ENCODE measurements at regions not wholly inside any gene's neighbourhood (a gene's known extent, or its start where the extent isn't known, plus 50 kb on each side); places are given as distances from the start of the nearest gene placed in this dataset.

DNA sequence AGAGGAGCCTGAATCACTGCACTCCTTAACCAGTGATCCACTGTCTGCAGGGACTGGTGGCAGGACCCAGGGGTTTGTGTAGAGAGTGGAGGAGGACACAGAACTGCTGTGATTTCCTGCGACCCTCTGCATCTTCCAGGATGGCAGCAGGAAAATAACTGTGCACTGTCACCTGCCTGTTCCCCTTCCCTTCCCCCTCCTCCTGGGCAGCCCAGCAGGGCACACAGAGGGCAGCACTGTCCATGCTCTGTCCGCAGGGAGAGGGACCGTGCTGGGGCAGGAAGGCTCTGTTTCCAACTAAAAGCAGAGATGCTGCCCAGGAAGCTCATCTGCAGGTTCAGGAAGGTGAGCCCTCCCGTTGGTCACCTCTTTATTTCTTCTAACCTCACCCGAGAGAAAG, 168.7 kb downstream of the ZBTB18 start:
- ATAC-seq (no peak), DNase-seq (no peak)
- TF ChIP-seq, protein P1, sequence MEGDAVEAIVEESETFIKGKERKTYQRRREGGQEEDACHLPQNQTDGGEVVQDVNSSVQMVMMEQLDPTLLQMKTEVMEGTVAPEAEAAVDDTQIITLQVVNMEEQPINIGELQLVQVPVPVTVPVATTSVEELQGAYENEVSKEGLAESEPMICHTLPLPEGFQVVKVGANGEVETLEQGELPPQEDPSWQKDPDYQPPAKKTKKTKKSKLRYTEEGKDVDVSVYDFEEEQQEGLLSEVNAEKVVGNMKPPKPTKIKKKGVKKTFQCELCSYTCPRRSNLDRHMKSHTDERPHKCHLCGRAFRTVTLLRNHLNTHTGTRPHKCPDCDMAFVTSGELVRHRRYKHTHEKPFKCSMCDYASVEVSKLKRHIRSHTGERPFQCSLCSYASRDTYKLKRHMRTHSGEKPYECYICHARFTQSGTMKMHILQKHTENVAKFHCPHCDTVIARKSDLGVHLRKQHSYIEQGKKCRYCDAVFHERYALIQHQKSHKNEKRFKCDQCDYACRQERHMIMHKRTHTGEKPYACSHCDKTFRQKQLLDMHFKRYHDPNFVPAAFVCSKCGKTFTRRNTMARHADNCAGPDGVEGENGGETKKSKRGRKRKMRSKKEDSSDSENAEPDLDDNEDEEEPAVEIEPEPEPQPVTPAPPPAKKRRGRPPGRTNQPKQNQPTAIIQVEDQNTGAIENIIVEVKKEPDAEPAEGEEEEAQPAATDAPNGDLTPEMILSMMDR (IDR thresholded peaks at IDR 0.05) = no peak
- H3K4me1 ChIP-seq = no peaks in the 10 kb centered on the region
- no peaks in the 10 kb centered on the region for H3K9me3 ChIP-seq
- H3K27ac ChIP-seq = no peak overlapping the region
- no peaks in the 10 kb centered on the region for H3K27me3 ChIP-seq (ENCODE audit: low read depth)
- H3K4me3 ChIP-seq = no peak overlapping the region
- intact Hi-C loops (cut with DNase I) = no loop called here
- no peaks in the 10 kb centered on the region for H3K36me3 ChIP-seq

DNA sequence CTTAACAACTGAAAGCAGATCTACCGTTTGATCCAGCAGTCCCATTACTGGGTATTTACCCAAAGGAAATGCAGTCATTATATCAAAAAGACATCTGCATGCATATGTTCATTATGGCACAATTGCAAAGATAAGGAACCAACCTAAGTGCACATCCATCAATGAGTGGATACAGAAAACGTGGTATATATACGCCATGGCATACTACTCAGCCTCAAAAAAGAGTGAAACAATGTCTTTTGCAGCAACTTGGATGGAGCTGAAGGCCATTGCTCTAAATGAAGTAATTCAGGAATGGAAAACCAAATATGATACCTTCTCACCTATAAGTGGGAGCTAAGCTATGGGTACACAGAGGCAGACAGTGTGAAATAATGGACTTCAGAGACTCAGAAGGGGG, 169.3 kb downstream of the ZBTB18 start:
- no peaks in the 10 kb centered on the region for H3K27me3 ChIP-seq (ENCODE audit: low read depth)
- no peak overlapping the region for H3K27ac ChIP-seq
- no peak overlapping the region for H3K4me3 ChIP-seq
- TF ChIP-seq, protein P1 (IDR thresholded peaks at IDR 0.05) = no peak
- H3K4me1 ChIP-seq = no peaks in the 10 kb centered on the region
- no peaks in the 10 kb centered on the region for H3K9me3 ChIP-seq
- no peak for ATAC-seq
- no peaks in the 10 kb centered on the region for H3K36me3 ChIP-seq
- DNase-seq = no peak
- intact Hi-C loops (cut with DNase I) = no loop called here

DNA sequence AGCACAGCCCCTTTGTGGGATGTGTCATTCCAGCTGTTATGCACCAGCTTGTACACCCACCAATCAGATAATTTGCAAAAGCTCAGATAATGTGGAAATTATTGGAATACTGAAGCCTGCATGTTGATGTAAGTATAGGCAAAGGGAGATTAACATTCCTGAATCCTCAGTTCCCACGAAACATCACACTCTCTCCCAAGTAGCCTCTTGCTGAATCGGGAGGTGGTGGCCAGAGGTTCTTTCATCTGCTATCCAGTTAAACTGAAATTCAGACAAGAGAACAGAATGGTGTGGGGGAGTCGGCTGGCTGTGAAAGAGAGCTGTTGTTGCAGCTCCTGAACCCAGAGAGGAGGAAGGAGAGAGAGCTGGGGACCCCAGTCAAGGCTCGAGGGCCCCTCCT, 170.9 kb downstream of the ZBTB18 start:
- DNase-seq (no peak), ATAC-seq (no peak)
- H3K27me3 ChIP-seq (ENCODE audit: low read depth) = no peaks in the 10 kb centered on the region
- TF ChIP-seq, protein P1 (IDR thresholded peaks at IDR 0.05) = no peak
- intact Hi-C loops (cut with DNase I) = no loop called here
- H3K9me3 ChIP-seq = no peaks in the 10 kb centered on the region
- H3K36me3 ChIP-seq = no peaks in the 10 kb centered on the region
- no peak overlapping the region for H3K27ac ChIP-seq
- H3K4me1 ChIP-seq = no peaks in the 10 kb centered on the region
- no peak overlapping the region for H3K4me3 ChIP-seq

DNA sequence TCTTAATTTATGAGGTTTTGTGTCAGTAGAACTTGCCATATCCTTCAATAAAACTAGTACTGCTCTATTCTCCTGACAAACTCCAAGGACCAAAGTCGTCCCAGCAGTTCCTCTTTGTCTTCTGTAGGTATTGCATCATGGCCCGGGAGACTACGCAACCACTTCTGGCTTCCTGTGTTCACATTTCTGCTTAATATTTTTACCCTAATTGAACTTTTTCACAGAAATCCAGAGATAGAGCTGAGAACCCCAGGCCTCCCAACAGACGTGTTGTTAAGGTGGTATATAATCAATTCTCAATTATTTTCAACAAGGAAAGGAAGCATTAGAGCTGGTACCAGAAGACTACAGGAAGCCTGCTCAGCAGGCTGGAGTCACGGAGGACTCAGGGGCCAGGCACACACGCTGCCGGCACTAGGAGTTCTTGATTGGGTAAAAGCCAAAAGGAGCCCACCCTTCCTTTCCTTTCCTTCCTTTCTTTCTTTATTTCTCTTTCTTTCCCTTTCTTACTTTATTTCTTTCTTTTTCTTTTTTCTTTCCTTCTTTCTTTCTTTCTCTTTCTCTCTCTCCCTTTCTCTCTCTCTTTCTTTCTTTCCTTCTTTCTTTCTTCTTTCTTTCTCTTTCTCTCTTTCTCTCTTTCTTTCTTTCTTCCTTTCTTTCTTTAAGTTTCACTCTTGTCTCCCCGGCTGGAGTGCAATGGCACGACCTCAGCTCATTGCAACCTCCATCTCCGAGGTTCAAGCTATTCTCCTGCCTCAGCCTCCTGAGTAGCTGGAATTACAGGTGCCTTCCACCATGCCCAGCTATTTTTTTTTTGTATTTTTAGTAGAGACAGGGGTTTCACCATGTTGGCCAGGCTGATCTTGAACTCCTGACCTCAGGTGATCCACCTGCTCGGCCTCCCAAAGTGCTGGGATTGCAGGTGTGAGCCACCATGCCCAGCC, 173.7 kb downstream of the ZBTB18 start:
- intact Hi-C loops (cut with DNase I) = no loop called here
- Histone ChIP-seq H3K27ac (peak overlapping the region; percentile 62), H3K36me3 (no peaks in the 10 kb centered on the region), H3K4me3 (peak overlapping the region; percentile 32), H3K4me1 (no peaks in the 10 kb centered on the region), H3K27me3 (ENCODE audit: low read depth) (no peaks in the 10 kb centered on the region), H3K9me3 (no peaks in the 10 kb centered on the region)
- DNase-seq (peak; percentile 77), ATAC-seq (peak; percentile 61 to 74)
- TF ChIP-seq, protein P1 (IDR thresholded peaks at IDR 0.05) = no peak

DNA sequence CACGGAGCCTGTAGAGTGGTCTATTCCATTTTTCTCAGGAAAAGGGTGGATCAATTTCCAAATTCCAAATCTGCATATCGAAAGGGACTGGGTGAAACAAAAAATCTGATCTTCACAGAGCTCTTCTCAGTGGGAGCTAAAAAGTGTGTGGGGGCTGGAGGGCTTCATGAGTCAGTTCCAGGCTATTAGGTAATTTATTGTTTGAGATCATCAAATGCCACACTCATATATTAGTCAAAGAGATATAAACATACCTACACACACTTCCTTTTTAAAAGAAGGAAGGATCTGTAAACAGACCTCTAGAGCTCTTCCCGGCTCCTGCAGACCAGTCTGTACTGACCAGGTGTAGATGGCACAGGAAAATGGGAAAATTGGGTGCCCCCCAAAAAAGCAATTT, 175.4 kb downstream of the ZBTB18 start:
- TF ChIP-seq, protein P1 (IDR thresholded peaks at IDR 0.05) = no peak
- ATAC-seq = no peak

More for the DNA sequence above, 175.4 kb downstream of the ZBTB18 start:
- Histone ChIP-seq H3K27ac (no peak overlapping the region), H3K4me1 (peaks cover 4% of the 10 kb centered on the region), H3K9me3 (no peaks in the 10 kb centered on the region), H3K36me3 (no peaks in the 10 kb centered on the region), H3K27me3 (ENCODE audit: low read depth) (no peaks in the 10 kb centered on the region), H3K4me3 (no peak overlapping the region)
- DNase-seq = no peak
- intact Hi-C loops (cut with DNase I) = no loop called here

All from lower lobe of right lung (tissue), 2 donors.